AG09319 (cell line): ENCODE measurements at regions not wholly inside any gene's neighbourhood (a gene's known extent, or its start where the extent isn't known, plus 50 kb on each side); places are given as distances from the start of the nearest gene placed in this dataset.
"Not testable (repeated sequence)": the region's sequence is repeated elsewhere in the genome, so short reads cannot be mapped to it uniquely, and the experiment has no call there.

Source experiments
- DNase-seq: peaks from one replicate; pipeline ENCODE4 v3.0.0-alpha.2; 2010; ENCODE audit warnings: low read depth; ENCODE audit errors: extremely low read depth
- TF ChIP-seq, protein P1 (sequence below): IDR thresholded peaks from 2 replicates; pipeline ENCODE4 v1.5.1; 2011; ENCODE audit warnings: low read depth, mild to moderate bottlenecking, inconsistent platforms, low read length, moderate library complexity

DNA sequence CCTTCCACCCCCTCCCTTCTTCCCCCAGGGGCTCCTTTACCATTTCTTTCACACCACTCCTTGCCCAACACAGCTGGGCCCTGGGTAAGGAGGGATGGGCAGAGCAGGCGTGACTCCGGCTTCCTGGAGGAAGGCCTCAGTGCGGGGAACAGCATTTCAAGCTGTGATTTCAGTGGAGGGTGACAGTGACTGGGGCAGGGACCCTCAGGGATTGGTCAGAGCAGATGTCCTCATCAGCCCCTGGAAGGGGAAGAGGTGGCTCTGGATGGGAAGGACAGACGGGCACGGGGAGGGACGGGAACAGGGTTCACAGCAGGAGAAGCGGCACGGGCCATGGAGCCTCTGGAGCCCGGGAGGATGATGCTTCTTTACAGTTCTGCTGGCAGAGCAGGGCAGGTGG is 130.8 kb upstream of the TWIST2 start:
- TF ChIP-seq, protein P1, sequence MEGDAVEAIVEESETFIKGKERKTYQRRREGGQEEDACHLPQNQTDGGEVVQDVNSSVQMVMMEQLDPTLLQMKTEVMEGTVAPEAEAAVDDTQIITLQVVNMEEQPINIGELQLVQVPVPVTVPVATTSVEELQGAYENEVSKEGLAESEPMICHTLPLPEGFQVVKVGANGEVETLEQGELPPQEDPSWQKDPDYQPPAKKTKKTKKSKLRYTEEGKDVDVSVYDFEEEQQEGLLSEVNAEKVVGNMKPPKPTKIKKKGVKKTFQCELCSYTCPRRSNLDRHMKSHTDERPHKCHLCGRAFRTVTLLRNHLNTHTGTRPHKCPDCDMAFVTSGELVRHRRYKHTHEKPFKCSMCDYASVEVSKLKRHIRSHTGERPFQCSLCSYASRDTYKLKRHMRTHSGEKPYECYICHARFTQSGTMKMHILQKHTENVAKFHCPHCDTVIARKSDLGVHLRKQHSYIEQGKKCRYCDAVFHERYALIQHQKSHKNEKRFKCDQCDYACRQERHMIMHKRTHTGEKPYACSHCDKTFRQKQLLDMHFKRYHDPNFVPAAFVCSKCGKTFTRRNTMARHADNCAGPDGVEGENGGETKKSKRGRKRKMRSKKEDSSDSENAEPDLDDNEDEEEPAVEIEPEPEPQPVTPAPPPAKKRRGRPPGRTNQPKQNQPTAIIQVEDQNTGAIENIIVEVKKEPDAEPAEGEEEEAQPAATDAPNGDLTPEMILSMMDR: no peak
- no peak for DNase-seq

DNA sequence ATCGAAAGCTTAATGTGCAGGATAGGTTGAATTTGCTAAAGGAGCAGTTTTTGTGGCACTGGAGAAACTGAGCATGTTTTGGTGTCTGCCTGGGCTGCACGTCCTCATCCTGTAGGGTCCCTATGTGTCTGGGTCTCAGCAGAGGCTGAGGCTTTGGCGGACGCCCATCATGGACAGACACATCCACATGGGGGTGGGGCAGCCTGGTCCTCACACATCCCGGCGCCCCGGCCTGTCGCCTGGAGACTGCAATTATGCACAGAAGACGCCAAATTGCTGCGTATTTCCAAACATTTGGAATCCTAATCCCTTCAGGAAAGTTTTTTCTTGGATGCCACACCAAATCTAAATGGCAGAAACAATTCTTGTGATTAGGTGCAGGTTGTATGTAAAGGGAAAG is 128.2 kb upstream of the TWIST2 start:
- TF ChIP-seq, protein P1: no peak
- DNase-seq: no peak

DNA sequence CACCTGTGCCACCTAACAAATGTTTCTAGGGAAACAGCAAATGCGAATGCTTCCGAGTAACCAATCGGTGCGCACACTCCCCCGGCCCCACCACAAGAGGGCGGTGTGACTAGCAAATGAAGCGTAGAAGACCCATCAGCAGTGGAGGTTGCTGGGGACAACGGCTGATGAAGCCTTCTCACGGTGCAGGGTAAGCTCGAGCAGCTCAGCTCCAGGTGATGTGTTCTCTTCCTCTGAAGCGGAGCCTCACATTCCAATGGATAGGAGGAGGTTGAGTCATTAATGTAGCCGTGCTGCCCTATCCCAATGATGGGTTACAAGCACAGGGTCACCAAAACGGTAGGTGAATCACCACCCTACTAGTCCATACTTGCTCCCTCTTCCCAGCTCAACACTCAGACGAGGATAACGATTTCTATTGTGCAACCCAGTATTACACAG is 127.6 kb upstream of the TWIST2 start:
- DNase-seq: no peak
- TF ChIP-seq, protein P1: peak; percentile 44

DNA sequence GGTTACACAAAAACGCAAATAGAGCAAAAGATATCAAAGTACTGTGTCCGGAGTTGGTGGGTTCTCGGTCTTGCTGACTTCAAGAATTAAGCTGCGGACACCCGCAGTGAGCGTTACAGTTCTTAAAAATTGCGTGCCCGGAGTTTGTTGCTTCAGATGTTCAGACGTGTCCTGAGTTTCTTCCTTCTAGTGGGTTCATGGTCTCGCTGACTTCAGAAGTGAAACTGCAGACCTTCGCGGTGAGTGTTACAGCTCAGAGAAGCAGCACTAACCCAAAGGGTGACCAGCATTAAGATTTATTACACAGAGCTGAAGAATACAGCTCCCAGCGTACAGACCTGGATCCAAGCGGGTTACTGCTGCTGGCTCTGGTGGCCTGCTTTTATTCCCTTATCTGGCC is 125.7 kb upstream of the TWIST2 start:
- no peak for DNase-seq
- TF ChIP-seq, protein P1: no peak

GRCh38 chr2:238722883-238723282 is 125.0 kb upstream of the TWIST2 start:
- DNase-seq: no peak
- TF ChIP-seq, protein P1: no peak

GRCh38 chr2:238723740-238724320 is 124.1 kb upstream of the TWIST2 start:
- not testable (repeated sequence) for DNase-seq

GRCh38 chr2:238724728-238725127 is 123.2 kb upstream of the TWIST2 start:
- TF ChIP-seq, protein P1: no peak
- DNase-seq: no peak

DNA sequence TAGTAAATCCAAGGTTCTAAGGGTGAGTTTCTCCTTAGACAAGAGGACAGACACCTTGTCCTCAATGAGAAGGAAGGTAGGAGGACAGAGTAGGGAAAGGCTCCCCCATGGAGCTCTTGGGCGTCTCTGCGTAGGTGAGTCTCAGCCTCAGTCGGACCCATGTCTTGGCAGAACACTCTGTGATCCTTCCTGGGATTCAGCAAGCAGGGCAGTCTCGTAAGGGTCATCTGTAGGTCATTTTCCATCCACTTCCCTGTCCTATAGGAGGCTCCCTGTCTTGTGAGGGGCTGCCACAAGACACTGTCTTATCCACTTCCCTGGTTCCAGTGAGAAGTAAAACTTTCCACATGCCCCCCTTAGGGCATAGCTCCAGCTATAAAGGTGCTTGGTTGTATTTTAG is 122.6 kb upstream of the TWIST2 start:
- DNase-seq: no peak
- TF ChIP-seq, protein P1: no peak
